ENCODE measurements at regions not wholly inside any gene's neighbourhood (a gene's known extent, or its start where the extent isn't known, plus 50 kb on each side); places are given as distances from the start of the nearest gene placed in this dataset.

DNA sequence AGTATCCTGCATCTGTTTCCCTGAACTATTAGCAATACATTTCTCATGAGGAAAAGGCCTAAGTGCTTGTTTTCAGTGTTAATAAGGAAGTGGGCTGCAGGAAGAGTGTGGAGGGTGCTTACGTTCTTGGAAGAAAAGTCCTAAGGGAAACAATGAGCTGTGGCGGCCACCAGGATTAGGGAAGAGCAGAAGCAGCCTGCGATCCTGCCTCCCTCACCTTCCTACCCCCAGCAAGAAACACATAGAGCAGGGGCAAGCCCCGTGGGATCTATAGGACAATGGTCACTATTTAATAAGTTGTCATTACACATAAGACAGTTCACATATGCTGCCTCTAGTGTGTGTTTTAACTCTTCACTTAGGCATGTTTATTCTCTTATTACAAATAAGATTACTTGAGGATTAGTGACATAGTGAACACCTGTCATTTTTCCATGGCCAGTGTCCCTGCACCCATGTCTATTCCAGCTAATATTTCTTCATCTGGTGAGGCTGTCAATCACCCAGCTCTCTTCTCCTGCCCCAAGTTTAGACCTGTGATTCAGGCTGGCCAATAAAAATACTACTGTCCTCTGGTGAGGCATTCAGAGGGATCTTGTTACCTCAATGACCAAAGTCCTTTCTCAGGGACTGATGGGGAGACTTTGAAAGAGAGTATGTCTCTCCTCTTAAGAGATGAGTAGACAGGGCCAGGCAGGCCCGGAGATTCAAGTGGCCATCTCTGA, 510.9 kb upstream of the CELF4 start:
- no peak overlapping the region for H3K4me3 ChIP-seq
- intact Hi-C loops (cut with DNase I; ENCODE audit: low total_unique reads) (no loop called here), in situ Hi-C loops (cut with MboI; ENCODE audit: low pct_ligation_motif_present in 1 of 4, low pct_unique_long_range_greater_than_20kb in 1 of 4, low sequenced_read_pairs in 3 of 4) (no loop called here)
- no peaks in the 10 kb centered on the region for H3K4me1 ChIP-seq
- no peaks in the 10 kb centered on the region for H3K9me3 ChIP-seq
- DNase-seq: no peak
- 71 to 72% methylated on average over 3 to 5 of the region's 5 CpGs for WGBS, 2 donors (ENCODE audit: low coverage in 1 of 2)
- H3K27me3 ChIP-seq: no peaks in the 10 kb centered on the region
- H3K27ac ChIP-seq: no peak overlapping the region
- TF ChIP-seq POLR2A (IDR thresholded peaks at IDR 0.05) (no peak), EP300 (IDR thresholded peaks at IDR 0.05; ENCODE audit: low read depth) (no peak), POLR2AphosphoS5 (IDR thresholded peaks at IDR 0.05) (no peak)
- TF ChIP-seq, protein P1, sequence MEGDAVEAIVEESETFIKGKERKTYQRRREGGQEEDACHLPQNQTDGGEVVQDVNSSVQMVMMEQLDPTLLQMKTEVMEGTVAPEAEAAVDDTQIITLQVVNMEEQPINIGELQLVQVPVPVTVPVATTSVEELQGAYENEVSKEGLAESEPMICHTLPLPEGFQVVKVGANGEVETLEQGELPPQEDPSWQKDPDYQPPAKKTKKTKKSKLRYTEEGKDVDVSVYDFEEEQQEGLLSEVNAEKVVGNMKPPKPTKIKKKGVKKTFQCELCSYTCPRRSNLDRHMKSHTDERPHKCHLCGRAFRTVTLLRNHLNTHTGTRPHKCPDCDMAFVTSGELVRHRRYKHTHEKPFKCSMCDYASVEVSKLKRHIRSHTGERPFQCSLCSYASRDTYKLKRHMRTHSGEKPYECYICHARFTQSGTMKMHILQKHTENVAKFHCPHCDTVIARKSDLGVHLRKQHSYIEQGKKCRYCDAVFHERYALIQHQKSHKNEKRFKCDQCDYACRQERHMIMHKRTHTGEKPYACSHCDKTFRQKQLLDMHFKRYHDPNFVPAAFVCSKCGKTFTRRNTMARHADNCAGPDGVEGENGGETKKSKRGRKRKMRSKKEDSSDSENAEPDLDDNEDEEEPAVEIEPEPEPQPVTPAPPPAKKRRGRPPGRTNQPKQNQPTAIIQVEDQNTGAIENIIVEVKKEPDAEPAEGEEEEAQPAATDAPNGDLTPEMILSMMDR (IDR thresholded peaks at IDR 0.05): no peak
- H3K36me3 ChIP-seq: no peaks in the 10 kb centered on the region

DNA sequence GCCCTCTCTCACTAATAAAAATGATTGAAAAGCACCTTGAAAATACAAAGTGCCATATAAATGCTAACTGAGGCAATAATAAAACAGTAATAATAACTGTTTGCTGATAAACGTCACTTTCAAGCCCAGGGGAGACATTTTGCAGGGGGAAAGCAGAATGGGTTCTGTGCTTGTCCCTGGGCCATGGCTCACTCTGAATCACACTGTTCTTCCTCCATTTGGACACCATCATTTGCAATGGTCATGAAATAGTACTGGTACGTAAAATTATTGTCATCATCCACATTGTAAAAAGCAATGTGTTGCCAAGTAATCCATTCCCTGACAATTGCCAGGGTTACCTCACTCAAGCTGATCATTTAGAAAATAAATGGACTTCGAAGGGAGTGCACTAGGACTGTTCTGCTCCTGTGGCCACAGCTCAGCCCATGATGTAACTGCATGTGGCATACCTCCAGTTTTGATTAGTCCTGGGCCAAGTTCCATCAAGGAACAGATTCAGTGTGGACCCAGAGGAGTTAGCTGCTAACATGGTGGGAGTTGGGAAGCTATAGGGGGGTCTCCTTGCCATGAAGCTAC, 508.8 kb upstream of the CELF4 start:
- no peaks in the 10 kb centered on the region for H3K27me3 ChIP-seq
- DNase-seq: no peak
- no peaks in the 10 kb centered on the region for H3K4me1 ChIP-seq
- WGBS, 2 donors (ENCODE audit: low coverage in 1 of 2): 0 to 42% methylated on average over 1 to 3 of the region's 3 CpGs
- no peaks in the 10 kb centered on the region for H3K36me3 ChIP-seq
- TF ChIP-seq EP300 (IDR thresholded peaks at IDR 0.05; ENCODE audit: low read depth): no peak
- TF ChIP-seq, protein P1 (IDR thresholded peaks at IDR 0.05): no peak
- no peak for TF ChIP-seq POLR2A (IDR thresholded peaks at IDR 0.05)
- TF ChIP-seq POLR2AphosphoS5 (IDR thresholded peaks at IDR 0.05): no peak
- H3K27ac ChIP-seq: no peak overlapping the region
- in situ Hi-C loops (cut with MboI; ENCODE audit: low pct_ligation_motif_present in 1 of 4, low pct_unique_long_range_greater_than_20kb in 1 of 4, low sequenced_read_pairs in 3 of 4) (no loop called here), intact Hi-C loops (cut with DNase I; ENCODE audit: low total_unique reads) (no loop called here)
- no peak overlapping the region for H3K4me3 ChIP-seq
- H3K9me3 ChIP-seq: no peaks in the 10 kb centered on the region

DNA sequence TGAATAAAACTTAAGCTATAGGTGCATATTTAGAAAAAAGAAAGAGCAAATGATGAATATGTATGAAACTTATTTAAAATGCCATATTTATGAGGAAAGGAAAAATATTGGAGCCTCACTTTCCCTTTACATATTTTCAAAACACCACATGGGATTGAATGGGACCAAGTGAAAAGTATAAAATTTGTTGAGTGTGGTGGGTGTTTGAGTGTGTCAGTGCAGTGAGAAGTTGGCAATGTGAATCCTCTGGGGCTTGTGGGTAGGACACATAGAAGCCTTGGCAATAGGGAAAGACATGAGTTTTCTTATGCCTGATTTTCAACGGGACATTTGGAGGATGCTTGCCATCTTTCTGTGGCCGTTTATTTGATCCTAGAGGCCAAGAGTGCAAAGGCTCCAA, 502.2 kb upstream of the CELF4 start:
- Histone ChIP-seq H3K27me3 (no peaks in the 10 kb centered on the region), H3K9me3 (no peaks in the 10 kb centered on the region), H3K4me3 (no peak overlapping the region), H3K4me1 (no peaks in the 10 kb centered on the region), H3K36me3 (no peaks in the 10 kb centered on the region), H3K27ac (no peak overlapping the region)
- TF ChIP-seq POLR2AphosphoS5 (IDR thresholded peaks at IDR 0.05): no peak
- TF ChIP-seq, protein P1 (IDR thresholded peaks at IDR 0.05): no peak
- TF ChIP-seq POLR2A (IDR thresholded peaks at IDR 0.05): no peak
- no peak for TF ChIP-seq EP300 (IDR thresholded peaks at IDR 0.05; ENCODE audit: low read depth)
- intact Hi-C loops (cut with DNase I; ENCODE audit: low total_unique reads) (no loop called here), in situ Hi-C loops (cut with MboI; ENCODE audit: low pct_ligation_motif_present in 1 of 4, low pct_unique_long_range_greater_than_20kb in 1 of 4, low sequenced_read_pairs in 3 of 4) (loop anchor here in 1 of 4 donors (10.0 kb wide), 1 partner anchor 63 kb away; no protein-coding TSS in a partner anchor)
- DNase-seq: no peak
- WGBS, 2 donors (ENCODE audit: low coverage in 1 of 2): 67 to 69% methylated on average over 2 of the region's 2 CpGs

DNA sequence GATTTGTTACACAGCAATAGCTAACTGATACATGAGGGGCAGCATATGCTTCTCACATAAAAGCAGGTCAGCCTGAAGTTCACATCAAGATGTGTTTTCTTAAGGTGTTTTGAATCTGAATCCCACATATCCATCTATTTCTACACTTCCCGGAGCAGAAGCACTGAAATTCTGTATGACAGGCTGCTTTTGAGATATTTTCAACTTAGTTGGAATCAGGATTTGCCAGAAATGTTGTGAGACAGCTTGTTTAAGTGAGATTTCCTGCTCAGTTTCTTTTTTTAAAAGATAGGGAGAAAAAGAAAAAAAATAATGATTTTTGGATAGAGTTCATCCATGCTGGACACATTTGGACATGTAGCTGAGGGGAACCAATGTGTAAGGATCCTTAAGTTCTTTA, 501.5 kb upstream of the CELF4 start:
- DNase-seq: no peak
- Histone ChIP-seq H3K27me3 (no peaks in the 10 kb centered on the region), H3K4me3 (no peak overlapping the region), H3K4me1 (no peaks in the 10 kb centered on the region), H3K36me3 (no peaks in the 10 kb centered on the region), H3K27ac (no peak overlapping the region), H3K9me3 (no peaks in the 10 kb centered on the region)
- in situ Hi-C loops (cut with MboI; ENCODE audit: low pct_ligation_motif_present in 1 of 4, low pct_unique_long_range_greater_than_20kb in 1 of 4, low sequenced_read_pairs in 3 of 4): loop anchor here in 1 of 4 donors (10.0 kb wide), 1 partner anchor 62 kb away; no protein-coding TSS in a partner anchor
- intact Hi-C loops (cut with DNase I; ENCODE audit: low total_unique reads): no loop called here
- 71 to 83% methylated on average over 1 of the region's 1 CpG for WGBS, 2 donors (ENCODE audit: low coverage in 1 of 2)
- no peak for TF ChIP-seq POLR2AphosphoS5 (IDR thresholded peaks at IDR 0.05)
- TF ChIP-seq, protein P1 (IDR thresholded peaks at IDR 0.05): no peak
- TF ChIP-seq EP300 (IDR thresholded peaks at IDR 0.05; ENCODE audit: low read depth): no peak
- TF ChIP-seq POLR2A (IDR thresholded peaks at IDR 0.05): no peak
